ENCODE measurements at regions not wholly inside any gene's neighbourhood (a gene's known extent, or its start where the extent isn't known, plus 50 kb on each side); places are given as distances from the start of the nearest gene placed in this dataset.

DNA sequence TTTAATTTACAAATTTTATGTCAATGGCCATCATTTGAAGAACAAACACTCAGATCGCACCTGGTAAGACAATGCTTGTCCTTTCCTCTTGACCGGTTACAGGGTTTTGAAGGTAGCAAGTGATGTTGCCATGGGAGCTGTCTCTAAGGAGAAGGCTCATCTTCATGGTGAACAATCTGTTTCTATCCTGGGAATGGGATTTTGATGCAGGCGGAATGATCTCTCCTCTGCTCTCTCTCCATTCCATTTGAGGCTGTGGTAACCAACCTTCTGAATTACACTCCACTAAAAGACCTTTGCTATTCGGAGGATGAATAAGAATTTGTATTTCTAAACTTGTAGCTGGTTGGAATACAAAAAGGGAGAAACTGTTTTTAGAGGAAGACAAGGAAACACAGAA, 57.9 kb upstream of the SLC5A9 start:
- no peak for DNase-seq

DNA sequence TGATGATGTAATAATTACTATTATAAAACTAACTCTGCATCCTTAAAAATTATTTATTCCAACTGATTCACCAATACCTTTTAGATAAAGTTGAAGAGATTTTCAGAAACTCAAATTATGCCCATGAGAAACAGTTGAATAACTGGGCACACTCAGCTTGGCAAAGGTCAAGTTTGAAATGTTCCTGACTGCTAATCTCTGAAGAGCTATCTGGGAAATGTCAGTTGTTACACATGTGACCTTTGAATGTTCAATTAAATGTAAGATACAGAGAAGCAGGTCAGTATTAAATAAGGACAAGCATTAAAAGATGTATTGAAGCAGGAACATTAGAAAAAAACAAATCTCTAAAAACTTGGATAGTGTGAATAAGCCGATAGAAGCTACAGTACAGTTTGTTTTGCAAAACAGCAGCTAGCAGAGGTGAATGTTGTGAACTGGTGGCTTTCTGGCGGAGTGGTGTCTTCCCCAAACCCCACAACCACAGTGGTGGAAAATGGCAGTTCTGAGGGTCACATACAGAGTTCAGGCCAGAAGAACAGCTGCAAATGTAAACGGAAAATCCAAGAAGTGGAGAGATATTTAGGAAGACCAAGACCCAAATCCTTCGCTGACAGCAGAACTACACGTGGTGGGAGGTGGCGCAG, 61.9 kb upstream of the SLC5A9 start:
- no peak for DNase-seq

DNA sequence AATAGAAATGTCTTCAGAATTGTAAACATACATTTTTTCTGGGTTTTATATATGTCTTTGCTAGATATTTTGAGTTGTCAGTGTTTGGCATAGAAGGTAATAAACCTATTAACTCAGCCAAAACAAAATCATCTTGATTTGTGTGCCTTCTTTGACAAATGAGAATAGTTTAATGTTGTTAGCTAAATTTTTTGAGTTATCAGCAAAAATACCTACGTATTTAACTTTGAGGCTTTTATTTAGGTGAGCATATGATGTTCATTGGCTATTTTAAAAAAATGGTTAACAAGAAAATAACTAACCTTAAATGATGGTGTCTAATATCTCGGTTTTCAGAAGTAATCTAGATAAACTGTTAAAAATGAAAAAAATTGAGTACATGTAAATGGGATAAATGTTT, 83.2 kb upstream of the SLC5A9 start:
- no peak for DNase-seq

DNA sequence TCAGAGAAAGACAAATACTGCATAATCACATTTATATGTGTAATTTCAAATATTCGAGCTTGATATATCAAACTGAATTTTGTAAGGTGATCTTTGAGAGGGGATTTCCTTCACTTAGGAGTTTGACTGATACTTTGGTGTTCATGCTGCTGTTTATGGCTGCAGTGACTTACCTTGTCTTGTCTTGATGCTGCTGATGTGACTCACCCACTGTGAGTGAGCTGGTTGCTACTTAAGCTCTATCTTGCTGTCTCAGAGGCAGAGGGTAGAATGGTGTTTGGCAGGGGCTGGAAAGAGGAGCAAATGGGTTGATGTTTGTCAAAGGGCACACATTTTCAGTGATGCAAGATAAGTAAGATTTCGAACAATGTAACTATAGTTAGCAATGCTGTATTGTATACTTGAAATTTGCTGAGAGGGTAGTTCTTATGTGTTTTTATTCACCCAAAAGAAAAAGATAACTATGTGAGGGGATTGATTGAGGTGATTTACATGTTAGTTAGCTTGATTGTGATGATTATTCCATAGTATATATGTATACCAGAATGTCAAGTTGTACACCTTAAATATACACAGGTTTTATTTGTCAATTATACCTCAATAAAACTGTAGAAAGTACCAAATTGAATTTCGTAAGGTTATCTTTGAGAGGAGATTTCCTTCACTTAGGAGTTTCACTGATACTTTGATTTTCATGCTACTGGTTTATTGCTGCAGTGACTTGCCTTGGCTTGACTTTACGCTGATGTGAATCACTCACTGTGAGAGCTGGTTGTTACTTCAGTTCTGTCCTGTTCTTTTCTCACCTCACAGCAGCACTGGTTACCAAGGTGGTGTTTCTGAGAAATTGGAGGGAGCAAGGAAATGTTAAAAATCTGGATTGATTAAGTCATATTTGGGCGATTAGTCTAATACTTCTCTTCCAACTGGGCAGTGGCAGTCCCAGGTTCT, 94.5 kb upstream of the SLC5A9 start:
- no peak for DNase-seq

DNA sequence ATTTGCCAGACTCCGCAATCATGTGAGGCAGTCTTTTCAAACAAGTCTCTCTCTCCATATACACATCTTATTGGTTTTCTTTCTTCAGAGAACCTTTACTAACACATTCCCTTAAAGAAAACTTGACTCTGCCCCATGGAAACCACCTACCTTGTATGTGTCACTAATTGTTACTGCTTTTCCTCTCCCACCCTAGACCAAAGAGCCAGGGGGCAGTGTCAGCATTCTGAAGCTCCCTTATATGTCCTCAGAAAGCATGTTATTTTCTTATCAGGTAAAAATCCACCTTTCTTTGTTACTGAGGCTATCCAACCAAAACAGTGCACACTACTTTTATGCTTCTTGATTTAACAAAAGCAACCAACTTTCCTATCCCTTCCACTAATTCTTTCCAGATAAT, 98.9 kb upstream of the SLC5A9 start:
- DNase-seq, result no peak

DNA sequence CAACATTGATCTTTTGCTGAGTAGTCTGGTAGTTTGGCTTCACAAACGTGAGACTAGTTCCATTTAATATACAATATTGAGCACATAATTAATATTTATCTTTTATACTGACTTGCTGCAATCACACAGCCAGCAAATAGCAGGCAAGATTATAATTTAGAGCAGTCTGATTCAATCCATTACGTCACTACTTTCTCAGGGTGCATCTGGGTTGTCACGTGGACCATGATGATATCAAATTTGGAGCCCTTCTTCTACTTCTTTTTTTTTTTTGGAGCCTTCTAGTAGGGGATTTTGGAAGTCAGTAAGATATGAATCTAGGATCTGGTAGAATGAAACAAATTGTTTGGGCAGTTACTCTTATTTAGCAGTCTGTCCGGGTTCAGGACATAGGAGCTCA, 100.6 kb upstream of the SLC5A9 start:
- DNase-seq, result no peak

DNA sequence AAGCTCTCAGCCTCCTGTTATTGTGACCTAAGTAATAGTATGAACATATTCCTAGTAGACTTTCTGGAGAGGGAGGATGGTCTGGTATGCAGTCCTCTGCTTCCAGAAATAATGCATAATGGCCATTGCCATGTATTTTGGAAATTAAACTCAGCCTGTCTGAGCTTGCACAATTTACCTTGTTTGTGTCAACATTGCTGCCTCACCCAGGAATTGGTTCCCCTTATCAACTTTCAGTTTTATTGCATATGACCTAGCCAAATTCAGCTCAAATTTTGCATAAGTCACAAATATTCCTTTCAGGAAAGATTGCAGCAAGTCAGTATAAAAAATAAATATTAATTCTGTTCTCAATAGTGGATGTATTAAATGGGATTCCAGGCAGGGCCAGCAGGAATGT, 101.9 kb upstream of the SLC5A9 start:
- DNase-seq, result no peak

DNA sequence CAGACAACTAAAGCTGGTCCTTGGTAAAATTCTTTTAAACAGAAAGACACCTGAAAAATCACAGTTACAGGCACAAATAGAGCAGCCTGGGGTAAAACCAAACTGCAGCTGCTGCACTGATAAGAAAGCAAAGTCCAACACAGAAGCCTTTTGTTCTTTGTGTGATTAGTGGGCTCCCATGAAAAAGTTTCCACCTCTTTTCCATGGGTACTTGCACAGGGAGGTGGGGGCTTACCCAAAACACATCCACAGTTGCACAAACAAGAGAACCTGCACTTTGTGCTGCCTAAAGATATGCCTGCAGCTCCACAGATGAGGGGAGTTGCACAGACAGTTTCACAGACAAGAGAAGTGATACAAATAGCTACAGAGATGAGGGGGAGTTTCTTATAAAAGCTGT, 106.7 kb upstream of the SLC5A9 start:
- no peak for DNase-seq

DNA sequence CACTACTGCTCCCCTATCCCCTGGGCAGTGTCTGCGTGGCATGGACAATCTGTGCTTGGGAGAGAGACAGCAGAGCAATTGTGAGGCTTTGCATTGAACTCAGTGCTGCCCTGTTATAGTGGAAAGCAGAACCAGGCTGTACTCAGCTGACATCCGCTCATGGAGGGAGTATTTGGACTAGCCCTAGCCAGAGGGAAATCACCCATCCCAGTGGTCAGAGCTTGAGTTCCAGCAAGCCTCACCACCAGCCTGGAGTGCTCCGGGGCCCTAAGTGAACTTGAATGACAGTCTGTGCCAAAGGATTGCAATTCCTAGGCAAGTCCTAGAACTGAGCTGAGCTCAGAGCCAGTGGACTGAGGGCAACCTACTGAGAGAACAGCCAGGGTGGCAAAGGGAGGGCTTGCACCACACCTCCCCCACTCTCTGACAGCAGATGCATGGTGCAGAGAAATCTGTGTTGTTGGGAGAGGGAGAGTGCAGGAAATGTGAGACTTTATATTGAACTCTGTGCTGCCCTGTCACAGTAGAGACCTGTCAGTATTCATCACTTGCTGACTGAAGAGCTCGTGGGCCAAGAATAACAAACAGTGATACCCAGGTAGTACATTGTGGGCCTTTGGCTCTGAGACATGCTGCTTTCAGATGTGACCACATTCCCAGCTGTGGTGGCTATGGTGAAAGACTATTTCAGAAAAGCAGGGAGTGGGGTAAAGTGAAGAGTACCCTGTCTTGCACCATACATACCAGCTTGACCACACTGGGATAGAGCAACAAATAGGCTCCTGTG, 107.7 kb upstream of the SLC5A9 start:
- no peak for DNase-seq

DNA sequence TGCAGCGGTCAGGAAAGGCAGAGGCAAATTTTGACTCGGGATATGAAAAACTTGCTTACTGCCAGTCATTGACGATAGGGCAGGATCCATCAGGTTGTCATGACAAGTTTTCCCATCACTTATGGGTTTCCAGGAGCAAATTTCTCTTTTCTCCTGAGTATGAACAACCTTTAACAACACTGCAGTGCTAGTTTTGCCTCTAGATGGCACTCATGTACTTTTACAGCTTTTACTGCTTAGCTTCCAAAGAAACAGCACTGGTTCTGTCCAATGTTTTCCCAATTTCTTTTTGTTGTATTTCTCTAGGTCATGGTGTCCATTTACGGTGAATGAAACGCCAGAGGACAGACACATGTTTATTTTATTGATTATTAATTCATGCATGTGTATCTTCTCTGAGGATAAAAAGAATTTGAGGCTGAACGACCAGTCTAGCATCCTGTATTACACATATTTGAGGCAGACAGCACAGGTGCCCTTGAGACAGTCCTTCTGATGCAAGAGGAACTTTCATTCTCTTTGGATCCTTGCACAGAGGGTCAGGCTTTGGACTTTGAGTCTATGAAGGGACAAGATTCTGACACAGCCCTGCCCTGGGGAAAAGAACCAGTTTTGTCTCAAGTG, 112.3 kb upstream of the TRABD2B start:
- DNase-seq, result peak; percentile 64

DNA sequence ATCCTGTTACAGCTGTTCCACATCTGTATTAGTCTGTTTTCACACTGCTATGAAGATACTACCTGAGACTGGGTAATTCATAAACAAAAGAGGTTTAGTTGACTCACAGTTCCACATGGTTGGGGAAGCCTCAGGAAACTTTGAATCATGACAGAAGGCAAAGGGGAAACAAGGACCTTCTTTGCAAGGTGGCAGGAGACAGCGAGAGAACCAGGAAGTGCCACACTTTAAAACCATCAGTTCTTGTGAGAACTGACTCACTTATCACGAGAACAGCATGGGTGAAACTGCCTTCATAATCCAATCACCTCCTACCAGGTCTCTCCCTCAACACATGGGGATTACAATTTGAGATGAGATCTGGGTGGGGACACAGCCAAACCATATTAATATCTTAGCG, 110.3 kb upstream of the TRABD2B start:
- DNase-seq, result no peak

DNA sequence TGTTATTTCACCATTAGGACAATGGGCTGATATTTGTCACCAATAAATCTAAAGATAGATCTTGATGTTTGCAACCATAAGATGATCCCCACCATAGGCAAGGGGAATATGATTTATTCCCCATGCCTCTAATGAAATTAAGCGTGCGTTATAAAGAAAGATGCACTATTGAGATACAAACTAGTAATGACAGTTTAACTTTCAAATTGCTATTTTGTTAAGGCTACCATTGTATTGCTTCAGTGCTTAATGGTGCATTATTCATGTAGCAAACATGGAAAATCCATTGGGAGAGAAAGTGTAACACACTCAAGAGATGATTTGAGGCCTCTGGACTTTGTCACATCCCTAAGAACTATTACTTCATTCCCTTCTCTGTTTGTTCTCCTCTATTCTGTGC, 108.9 kb upstream of the TRABD2B start:
- no peak for DNase-seq

DNA sequence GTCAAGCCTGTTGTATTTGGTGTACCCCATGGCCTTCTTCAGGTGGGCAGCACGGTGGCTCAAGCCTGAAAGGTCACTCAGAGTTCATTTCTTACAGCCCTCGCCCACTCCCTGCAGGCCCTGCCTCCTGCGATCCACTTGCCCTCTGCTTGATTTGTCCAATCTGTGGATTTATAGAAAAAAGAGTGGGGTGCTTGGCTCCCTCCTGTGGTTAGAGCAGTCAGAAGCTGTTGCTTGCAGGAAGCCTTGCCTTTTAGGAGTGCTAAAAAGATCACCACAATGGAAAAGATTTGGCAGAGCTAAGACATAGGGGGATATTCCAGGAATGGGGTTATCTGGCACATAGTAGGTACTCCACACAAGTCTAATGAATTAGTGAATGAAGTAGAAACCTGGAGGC, 108.0 kb upstream of the TRABD2B start:
- DNase-seq, result no peak

DNA sequence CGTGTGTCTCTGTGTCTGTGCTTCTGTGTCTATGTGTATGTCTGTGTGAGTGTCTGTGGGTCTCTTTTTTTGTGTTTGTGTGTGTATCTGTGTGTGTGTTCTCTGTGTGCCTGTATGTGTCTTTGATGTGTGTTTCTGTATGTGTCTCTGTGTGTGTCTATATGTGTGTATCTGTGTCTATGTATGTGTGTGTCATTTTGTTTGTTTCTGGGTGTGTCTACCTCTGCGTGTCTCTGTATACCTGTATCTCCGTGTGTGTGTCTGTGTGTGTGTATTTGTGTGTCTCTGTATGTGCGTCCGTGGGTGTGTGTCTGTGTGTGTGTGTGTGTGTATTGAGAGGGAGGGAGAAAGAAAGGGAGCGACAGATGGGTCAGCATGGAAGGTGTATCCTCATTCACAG, 106.3 kb upstream of the TRABD2B start:
- DNase-seq, result no peak

DNA sequence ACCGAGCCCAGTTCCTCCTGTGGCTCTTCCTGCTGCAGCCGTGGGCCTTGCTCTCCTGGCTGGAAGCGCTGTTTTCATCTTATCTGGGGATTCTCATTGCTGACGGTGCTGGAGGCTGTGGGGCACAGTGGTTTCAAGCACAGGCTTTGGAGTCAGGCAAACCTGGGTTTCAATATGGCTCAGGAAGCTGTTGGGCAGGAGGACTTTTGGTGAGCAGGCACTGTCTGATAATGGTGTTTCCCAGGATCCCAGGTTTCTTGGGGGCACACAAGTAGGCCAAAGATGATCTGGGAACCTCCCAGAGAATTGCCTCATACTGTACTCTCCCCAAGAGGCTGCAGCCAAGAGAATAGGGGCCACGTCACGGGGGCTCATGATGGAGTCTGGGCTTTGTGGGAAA, 105.6 kb upstream of the TRABD2B start:
- no peak for DNase-seq

DNA sequence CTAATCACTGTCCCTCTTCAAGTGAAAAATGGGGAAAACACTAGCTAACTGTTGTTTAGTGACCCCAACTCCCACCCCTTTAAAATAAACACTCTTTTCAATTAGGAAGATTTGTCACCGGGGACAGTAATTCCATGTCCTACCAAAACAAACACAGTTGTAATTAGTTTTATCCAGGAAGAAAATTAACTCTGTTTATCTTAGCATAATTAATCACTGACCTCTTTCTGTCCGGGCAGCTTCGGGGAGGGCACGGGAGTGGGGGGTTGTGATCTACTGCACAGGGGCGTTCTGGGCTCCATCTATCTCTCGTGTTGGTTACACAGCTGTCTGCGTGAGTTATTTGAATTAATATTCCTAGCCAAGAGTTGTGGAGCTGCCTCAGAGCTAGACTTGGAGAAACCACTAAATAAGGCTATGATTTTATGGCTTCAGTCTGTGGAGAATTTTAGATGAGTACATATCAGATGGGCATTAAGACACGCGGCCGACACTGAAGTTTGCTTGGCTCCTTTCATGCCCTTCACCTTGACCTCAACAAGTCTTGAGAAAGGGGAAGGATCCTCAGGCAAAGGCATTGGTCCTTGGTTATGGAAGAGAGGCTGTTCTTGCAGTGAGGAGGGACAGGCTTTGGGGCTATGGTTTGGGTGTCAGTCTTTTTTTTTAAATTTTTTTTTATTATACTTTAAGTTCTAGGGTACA, 102.0 kb upstream of the TRABD2B start:
- DNase-seq, result no peak

DNA sequence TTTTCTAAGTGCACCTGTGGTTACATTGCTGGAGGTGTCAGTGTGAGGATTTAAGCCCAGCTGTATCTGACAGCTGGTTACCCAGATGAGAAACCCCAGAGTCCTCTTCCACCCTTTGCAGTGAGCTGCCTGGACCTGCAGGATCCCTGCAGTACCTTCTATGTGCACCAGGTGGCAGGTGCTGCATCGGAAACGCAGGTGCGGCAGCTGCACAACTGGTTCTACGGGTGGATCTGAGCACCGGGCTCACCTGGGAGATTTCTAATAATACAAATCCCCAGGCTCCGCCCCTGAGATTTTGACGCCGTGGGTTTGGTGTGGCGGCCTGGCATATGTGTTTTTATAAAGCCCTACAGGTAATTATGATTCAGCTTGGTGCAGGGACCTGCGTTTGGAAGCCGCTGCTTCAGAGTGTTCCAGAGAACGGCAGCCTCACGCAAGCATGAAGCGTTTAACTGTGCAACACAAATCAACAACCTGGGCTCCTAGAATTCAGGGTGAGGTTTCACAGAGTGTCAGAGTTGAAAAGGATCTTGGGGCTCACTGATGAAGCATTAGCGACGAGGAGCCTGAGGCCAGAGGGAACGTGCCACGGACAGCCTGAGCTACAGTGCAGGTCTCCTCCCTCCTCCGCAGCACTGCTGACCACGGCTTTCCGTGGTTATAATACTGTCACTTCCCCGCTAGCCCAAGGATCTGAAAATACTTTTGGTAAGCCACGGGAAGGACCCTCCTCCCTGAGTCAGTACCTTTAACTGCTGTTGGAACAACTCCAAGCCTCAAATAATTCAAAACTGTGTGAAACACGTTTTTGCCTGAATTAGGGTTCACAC, 96.7 kb upstream of the TRABD2B start:
- peak; percentile 1 for DNase-seq

DNA sequence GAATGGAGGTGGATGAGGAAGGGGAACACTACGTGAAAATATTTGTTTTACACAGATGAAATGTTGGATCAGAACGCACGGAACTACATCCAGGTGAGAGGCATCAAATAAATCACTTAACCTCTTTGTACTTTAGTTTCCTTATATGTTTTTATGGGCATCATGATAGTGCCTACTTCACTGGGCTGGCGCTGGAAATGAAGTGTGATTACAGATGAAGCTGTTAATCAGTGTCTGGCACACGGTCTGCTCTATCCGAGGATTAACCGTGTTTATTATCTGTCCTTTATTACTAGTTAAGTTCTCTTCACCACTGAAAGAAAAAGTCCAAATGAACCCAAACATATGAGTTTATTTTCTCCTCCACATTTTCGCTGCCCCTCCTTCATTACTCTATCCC, 96.0 kb upstream of the TRABD2B start:
- no peak for DNase-seq

DNA sequence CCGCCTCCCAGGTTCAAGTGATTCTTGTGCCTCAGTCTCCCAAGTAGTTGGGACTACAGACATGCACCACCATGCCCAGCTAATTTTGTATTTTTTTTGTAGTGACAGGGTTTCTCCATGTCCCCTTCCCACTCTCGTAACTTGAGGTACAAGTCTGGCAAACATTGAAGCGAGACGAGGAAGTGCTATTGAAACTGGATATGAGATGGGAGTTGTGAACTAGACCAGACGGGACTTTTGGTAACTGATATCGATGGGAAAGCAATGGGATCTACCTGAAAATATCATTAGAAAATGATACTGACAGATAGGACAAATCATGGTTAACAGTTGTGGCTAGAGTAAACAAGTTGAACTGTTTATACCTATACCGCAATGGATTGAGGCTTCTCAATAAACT, 95.2 kb upstream of the TRABD2B start:
- no peak for DNase-seq

DNA sequence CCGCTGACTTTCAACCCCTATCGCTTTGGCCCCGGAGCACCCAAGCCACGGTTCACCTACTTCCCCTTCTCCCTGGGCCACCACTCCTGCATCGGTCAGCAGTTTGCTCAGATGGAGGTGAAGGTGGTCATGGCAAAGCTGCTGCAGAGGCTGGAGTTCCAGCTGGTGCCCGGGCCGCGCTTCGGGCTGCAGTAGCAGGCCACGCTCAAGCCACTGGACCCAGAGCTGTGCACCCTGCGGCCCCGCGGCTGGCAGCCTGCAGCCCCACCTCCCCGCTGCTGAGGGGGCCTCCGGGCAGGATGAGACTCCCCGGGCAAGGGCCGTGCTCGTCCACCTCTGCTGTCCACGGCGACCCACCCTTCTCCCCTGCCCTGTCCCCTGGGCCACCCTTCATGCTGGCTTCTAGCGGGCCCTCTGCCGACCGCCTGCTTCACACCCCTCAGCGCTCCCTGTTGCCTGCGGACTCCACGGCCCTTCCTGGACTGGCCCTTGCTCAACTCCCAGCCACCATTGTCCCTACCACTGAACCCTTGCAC, 92.2 kb upstream of the TRABD2B start:
- no peak for DNase-seq

DNA sequence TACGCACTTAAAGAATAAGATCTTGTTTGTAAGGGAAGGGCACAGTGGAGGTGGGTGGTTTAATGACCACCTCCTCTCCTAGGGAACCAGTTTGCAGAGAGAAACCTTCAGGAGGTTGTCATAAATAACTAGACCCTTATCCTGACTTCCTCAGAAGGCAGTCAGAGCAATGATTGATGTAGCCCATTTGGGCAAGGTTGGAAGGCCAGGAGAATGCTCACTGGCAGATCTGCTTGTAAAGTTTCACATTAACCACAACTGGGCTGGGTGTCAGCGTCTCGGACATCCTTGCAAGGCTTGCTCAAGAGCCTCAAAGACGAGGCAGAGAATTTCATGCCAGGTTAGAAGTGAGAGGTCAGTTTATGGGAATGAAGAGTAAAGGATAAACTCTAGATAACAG, 87.6 kb upstream of the TRABD2B start:
- no peak for DNase-seq
